Stimulated activated naive CD8-positive, alpha-beta T cell treated with anti-CD3 and anti-CD28 coated beads, Interleukin-15, amount 100 ng/mL, for 72 hours (primary cell): ENCODE measurements at regions not wholly inside any gene's neighbourhood (a gene's known extent, or its start where the extent isn't known, plus 50 kb on each side); places are given as distances from the start of the nearest gene placed in this dataset.

ENCODE experiments used
- ATAC-seq: fragments of 150-1000 bp; cut with Tn5 transposase; 2 replicates; pipeline ENCODE4 v1.10.0; 2021; ENCODE audit warnings: mild to moderate bottlenecking, moderate library complexity
- DNase-seq, 2 donors: peaks; one replicate each; pipeline ENCODE4 v3.0.0; 2021 to 2022
- H3K27ac Mint-ChIP-seq, 2 donors: one replicate each; pipeline ENCODE4 v1.8.0; 2022; ENCODE audit warnings: mild to moderate bottlenecking in 2 of 2, mixed read lengths in 2 of 2, moderate library complexity in 2 of 2
- H3K27me3 Mint-ChIP-seq: one replicate; pipeline ENCODE4 v1.8.0; 2022; ENCODE audit warnings: mixed read lengths
- H3K4me1 Mint-ChIP-seq: one replicate; pipeline ENCODE4 v1.8.0; 2022; ENCODE audit warnings: mild to moderate bottlenecking, mixed read lengths
- H3K4me3 Mint-ChIP-seq, 2 donors: one replicate each; pipeline ENCODE4 v1.8.0; 2022; ENCODE audit warnings: mild to moderate bottlenecking in 2 of 2, mixed read lengths in 2 of 2, moderate library complexity in 1 of 2
- H3K9me3 Mint-ChIP-seq, 2 donors: one replicate each; pipeline ENCODE4 v1.8.0; 2022; ENCODE audit warnings: mixed read lengths in 2 of 2

- DNase-seq (no peak), ATAC-seq (no peak)
- H3K27me3 Mint-ChIP-seq, result no peaks in the 10 kb centered on the region
- no peak overlapping the region for H3K27ac Mint-ChIP-seq
- H3K4me3 Mint-ChIP-seq, result no peak overlapping the region
- no peaks in the 10 kb centered on the region for H3K4me1 Mint-ChIP-seq
- H3K9me3 Mint-ChIP-seq, result peaks cover 10 to 16% of the 10 kb centered on the region in 2 donors
Measured at GRCh38 chr4:160161026-160161425, 1058.1 kb downstream of the RAPGEF2 start.

- Mint-ChIP-seq H3K4me1 (no peaks in the 10 kb centered on the region), H3K27me3 (no peaks in the 10 kb centered on the region), H3K4me3 (no peak overlapping the region), H3K9me3 (peaks cover 13 to 28% of the 10 kb centered on the region in 2 donors), H3K27ac (no peak overlapping the region)
- no peak for ATAC-seq
- no peak for DNase-seq
Measured at GRCh38 chr4:160175064-160175643, 1072.3 kb downstream of the RAPGEF2 start.

DNA sequence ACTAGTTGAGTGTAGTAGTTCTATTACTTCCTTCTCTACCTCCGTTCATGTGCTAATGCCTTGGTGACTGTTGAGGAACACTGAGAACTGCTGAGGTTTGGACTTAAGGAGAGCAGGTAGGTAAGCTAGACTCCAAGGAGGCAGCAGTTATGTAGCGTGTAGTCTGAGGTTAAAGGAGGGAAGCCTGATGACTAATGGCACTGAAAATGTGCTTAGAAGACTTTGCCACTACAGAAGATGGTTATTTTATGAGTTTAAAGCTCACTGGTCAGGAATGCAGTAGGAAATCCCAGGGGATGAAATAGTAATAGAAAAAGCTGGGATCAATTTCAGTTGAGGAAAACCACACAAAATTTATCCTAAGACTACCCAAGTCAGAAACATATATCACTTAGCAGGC is 1077.3 kb downstream of the RAPGEF2 start:
- DNase-seq, result no peak
- Mint-ChIP-seq H3K9me3 (peaks cover 5 to 16% of the 10 kb centered on the region in 2 donors), H3K4me3 (no peak overlapping the region), H3K27ac (no peak overlapping the region), H3K27me3 (no peaks in the 10 kb centered on the region), H3K4me1 (no peaks in the 10 kb centered on the region)
- ATAC-seq, result no peak

DNA sequence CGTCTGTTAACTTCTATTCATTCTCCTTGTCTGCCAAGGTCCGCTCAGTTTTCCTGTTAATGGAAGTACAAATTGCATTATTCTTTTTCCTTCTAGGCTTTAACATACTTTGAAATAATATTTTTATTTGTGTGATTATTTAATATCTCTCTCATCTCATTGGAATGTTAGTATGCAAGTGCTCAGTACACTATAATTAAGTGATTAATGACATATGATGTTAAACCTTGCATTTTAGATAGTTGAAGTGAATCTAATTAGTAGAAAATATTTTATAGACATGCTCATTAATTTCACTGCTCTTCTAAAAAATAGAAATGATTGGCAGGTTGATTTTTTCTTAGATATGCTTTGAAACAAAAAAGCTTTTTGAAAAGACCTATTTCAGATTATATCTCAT is 1079.8 kb downstream of the RAPGEF2 start:
- DNase-seq (no peak), ATAC-seq (no peak)
- Mint-ChIP-seq H3K27me3 (no peaks in the 10 kb centered on the region), H3K4me1 (no peaks in the 10 kb centered on the region), H3K9me3 (peaks cover 6 to 15% of the 10 kb centered on the region in 2 donors), H3K4me3 (no peak overlapping the region), H3K27ac (no peak overlapping the region)

GRCh38 chr4:160184884-160185283 is 1082.0 kb downstream of the RAPGEF2 start:
- DNase-seq (no peak), ATAC-seq (no peak)
- H3K27ac Mint-ChIP-seq, result no peak overlapping the region
- no peaks in the 10 kb centered on the region for H3K4me1 Mint-ChIP-seq
- peaks cover 10 to 18% of the 10 kb centered on the region in 2 donors for H3K9me3 Mint-ChIP-seq
- H3K4me3 Mint-ChIP-seq, result no peak overlapping the region
- no peaks in the 10 kb centered on the region for H3K27me3 Mint-ChIP-seq

- Mint-ChIP-seq H3K4me3 (no peak overlapping the region), H3K9me3 (no peaks in the 10 kb centered on the region), H3K27ac (no peak overlapping the region), H3K4me1 (no peaks in the 10 kb centered on the region), H3K27me3 (no peaks in the 10 kb centered on the region)
- DNase-seq (no peak), ATAC-seq (no peak)
Measured at GRCh38 chr4:160193787-160194186, 1090.9 kb downstream of the RAPGEF2 start.

DNA sequence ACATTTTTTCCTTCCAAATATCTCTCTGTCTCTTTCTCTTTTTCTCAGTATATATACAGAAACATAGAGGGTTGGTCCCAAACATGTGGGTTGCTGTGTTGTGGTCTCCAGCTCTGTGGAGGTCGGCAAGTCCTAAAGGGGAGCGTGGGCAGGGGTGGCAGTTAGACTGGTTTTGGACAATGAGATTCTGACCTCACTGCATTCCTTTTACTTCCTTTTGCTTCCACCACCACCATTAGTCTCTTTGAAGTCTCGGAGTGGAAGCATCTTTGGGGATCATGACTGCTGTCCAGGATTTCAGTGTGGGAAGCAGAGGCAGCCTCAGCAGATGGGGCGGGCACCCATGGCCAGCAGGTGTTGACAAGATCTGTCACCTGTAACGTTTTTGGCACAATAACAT is 1091.8 kb downstream of the RAPGEF2 start:
- DNase-seq, result no peak
- H3K4me1 Mint-ChIP-seq, result no peaks in the 10 kb centered on the region
- no peak for ATAC-seq
- no peak overlapping the region for H3K4me3 Mint-ChIP-seq
- H3K27me3 Mint-ChIP-seq, result no peaks in the 10 kb centered on the region
- peaks cover 0 to 9% of the 10 kb centered on the region in 2 donors for H3K9me3 Mint-ChIP-seq
- H3K27ac Mint-ChIP-seq, result no peak overlapping the region

DNA sequence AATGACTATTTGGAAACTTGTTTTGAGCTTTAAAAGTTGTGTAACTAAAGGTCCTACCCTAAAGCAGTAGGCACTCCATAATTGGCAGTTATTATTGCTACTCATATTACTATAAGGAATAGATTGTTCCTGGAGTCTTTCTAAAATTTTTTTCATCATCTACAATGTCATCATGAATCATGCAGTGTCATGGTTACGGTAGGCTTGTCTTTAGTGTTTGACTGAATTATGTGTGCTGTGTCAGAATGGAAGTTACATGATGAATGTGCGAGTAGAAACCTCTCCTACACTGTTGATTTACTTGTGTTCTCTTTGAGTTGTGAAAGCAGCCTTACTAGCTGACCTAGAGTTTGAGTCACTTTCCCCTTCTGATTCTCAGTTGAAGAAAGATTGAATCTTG is 1099.9 kb downstream of the RAPGEF2 start:
- Mint-ChIP-seq H3K27ac (no peak overlapping the region), H3K4me1 (no peaks in the 10 kb centered on the region), H3K4me3 (no peak overlapping the region), H3K27me3 (no peaks in the 10 kb centered on the region), H3K9me3 (peaks cover 16 to 17% of the 10 kb centered on the region in 2 donors)
- ATAC-seq, result no peak
- DNase-seq, result no peak

DNA sequence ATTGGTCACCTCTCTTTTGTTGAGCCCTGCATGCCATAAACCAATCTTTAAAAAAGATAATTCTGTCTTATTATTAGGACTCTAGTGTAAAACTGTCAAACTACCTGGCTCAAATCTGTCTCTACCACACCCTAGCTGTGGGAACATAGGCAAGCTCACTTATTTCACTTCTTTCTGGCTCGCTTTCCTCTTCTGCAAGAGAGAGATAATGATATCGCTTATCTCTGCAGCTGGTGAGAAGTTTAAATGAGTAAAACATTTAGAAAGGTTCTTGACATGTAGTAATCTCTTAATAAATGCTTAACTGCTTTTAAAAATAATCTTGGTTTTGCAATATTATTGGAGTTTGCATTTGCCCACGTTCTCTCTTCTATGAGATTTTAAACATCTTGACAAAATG is 1109.2 kb downstream of the RAPGEF2 start:
- Mint-ChIP-seq H3K27ac (no peak overlapping the region), H3K9me3 (peaks cover 6 to 7% of the 10 kb centered on the region in 2 donors), H3K4me1 (no peaks in the 10 kb centered on the region), H3K4me3 (no peak overlapping the region), H3K27me3 (no peaks in the 10 kb centered on the region)
- ATAC-seq, result no peak
- DNase-seq, result no peak

DNA sequence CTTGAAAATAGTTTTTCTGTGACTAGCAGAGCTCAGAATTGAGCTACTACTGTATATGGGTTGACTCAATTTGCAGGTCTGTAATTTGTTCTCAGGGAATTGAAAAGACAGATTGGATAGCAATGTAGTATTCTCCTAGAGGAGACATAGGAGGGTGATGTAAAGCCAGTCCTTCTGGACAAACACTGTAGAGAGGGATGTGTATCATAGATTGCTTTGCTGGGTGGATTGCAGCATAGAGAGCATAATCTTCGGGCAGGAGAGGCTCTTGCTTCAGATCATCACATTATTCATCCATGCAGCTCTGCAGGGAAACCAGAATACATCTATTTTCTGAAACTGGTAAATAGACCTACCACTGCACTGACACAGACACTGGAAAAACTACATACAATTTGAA is 1110.5 kb downstream of the RAPGEF2 start:
- DNase-seq (no peak), ATAC-seq (no peak)
- peaks cover 8 to 13% of the 10 kb centered on the region in 2 donors for H3K9me3 Mint-ChIP-seq
- no peak overlapping the region for H3K4me3 Mint-ChIP-seq
- no peaks in the 10 kb centered on the region for H3K4me1 Mint-ChIP-seq
- no peaks in the 10 kb centered on the region for H3K27me3 Mint-ChIP-seq
- no peak overlapping the region for H3K27ac Mint-ChIP-seq

DNA sequence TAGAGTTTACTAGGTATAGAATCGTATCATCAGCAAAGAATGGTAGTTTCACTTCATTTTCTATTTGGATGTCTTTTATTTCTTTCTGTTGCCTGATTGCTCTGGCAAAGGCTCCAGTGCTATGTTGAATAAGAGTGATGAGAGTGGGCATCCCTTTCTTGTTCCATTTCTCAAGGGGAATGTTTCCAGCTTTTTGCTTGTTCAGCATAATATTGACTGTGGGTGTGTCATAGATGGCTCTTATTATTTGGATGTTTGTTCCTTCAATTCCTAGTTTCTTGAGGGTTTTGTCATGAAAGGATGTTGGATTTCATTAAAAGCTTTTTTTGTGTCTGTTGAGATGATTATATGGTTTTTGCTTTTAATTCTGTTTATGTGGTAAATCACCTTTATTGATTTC is 1114.5 kb downstream of the RAPGEF2 start:
- no peak overlapping the region for H3K27ac Mint-ChIP-seq
- no peaks in the 10 kb centered on the region for H3K4me1 Mint-ChIP-seq
- no peak overlapping the region for H3K4me3 Mint-ChIP-seq
- no peak for ATAC-seq
- DNase-seq, result no peak
- H3K27me3 Mint-ChIP-seq, result no peaks in the 10 kb centered on the region
- H3K9me3 Mint-ChIP-seq, result peaks cover 17 to 22% of the 10 kb centered on the region in 2 donors

DNA sequence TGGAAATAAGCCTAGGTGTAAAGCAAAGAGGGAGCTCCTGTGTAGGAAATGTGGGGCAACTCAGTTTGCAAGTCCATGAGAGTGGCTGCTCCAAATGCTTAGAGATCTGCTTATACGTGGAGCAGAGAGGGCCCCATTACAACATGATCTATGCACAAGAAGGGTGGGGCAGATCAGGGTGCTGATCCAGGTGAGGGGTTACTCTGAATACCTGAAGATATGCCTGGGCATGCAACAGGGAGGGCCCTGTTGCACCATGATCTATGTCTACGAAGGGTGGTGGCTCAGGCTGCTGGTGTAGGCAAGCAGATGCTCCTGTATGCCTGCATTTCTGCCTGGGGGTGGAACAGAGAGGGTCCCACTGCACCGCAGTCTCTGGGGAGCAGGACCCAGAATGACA is 1121.2 kb downstream of the RAPGEF2 start:
- Mint-ChIP-seq H3K9me3 (peaks cover 6 to 24% of the 10 kb centered on the region in 2 donors), H3K27me3 (no peaks in the 10 kb centered on the region), H3K27ac (no peak overlapping the region), H3K4me3 (no peak overlapping the region), H3K4me1 (no peaks in the 10 kb centered on the region)
- ATAC-seq (no peak), DNase-seq (no peak)

DNA sequence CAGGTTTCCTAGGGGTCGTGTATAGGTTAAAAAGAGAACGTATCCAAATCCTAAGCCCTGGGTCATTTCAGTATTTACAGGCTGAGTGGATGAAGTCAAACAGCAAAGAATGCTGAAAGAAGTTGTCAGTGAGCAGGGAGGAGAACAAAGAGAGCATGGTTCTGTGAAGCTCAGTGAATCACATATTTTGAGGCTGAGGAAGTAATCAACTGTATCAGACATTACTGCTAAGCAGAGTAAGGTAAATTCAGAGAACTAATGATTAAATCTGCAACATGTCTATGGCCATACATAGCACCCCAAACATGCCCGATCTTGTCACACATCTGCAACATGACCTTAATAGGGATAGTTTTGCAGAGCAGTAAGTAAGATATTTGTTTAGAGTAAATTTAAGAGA is 1130.3 kb downstream of the RAPGEF2 start:
- Mint-ChIP-seq H3K4me1 (no peaks in the 10 kb centered on the region), H3K4me3 (no peak overlapping the region), H3K9me3 (peaks cover 0 to 6% of the 10 kb centered on the region in 2 donors), H3K27ac (no peak overlapping the region), H3K27me3 (no peaks in the 10 kb centered on the region)
- DNase-seq (no peak), ATAC-seq (no peak)

GRCh38 chr4:160235285-160235684 is 1132.4 kb downstream of the RAPGEF2 start:
- ATAC-seq, result no peak
- no peak for DNase-seq
- H3K27me3 Mint-ChIP-seq, result no peaks in the 10 kb centered on the region
- H3K9me3 Mint-ChIP-seq, result peaks cover 0 to 8% of the 10 kb centered on the region in 2 donors
- H3K27ac Mint-ChIP-seq, result no peak overlapping the region
- H3K4me3 Mint-ChIP-seq, result no peak overlapping the region
- H3K4me1 Mint-ChIP-seq, result no peaks in the 10 kb centered on the region

DNA sequence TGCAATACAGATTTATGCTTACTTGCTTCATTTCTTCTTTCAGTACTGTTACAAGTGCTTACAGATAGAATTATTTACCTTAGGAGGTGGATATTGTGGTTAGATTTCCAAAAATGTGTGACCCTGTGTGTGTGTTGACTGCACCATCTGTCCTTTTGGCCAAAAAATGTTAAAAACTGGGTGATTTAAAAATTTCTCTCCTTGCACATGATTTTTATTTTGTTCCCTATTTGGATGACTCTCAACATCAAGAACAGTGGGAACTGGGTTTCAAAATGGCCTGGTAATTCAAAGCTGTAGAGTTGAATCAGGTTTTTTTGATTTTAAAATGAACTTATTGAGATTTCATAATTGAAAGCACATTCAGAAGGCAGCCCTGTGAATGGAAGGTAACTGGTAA is 1132.9 kb downstream of the RAPGEF2 start:
- Mint-ChIP-seq H3K9me3 (peaks cover 0 to 10% of the 10 kb centered on the region in 2 donors), H3K27me3 (no peaks in the 10 kb centered on the region), H3K4me3 (no peak overlapping the region), H3K27ac (no peak overlapping the region), H3K4me1 (no peaks in the 10 kb centered on the region)
- no peak for ATAC-seq
- DNase-seq, result no peak

DNA sequence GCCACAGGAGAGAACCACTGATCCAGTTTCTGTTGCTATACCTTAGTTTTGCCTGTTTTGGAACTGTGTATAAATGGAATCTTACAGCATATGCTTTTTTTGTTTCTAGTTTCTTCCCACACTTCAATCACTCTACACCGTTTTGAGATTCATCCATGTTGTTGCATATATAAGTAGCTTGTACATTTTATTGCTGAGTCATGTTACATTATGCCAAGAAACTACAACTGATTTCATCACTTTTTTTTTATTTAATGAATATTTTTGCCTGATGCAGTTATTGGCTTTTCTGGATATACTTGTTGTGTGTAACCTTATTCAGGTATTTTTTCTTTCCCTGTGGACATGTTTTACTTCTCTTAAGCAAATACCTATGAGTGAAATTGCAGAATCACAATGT is 1135.9 kb downstream of the RAPGEF2 start:
- DNase-seq (no peak), ATAC-seq (no peak)
- H3K27me3 Mint-ChIP-seq, result no peaks in the 10 kb centered on the region
- H3K4me1 Mint-ChIP-seq, result no peaks in the 10 kb centered on the region
- H3K4me3 Mint-ChIP-seq, result no peak overlapping the region
- H3K27ac Mint-ChIP-seq, result no peak overlapping the region
- H3K9me3 Mint-ChIP-seq, result peaks cover 0 to 14% of the 10 kb centered on the region in 2 donors

DNA sequence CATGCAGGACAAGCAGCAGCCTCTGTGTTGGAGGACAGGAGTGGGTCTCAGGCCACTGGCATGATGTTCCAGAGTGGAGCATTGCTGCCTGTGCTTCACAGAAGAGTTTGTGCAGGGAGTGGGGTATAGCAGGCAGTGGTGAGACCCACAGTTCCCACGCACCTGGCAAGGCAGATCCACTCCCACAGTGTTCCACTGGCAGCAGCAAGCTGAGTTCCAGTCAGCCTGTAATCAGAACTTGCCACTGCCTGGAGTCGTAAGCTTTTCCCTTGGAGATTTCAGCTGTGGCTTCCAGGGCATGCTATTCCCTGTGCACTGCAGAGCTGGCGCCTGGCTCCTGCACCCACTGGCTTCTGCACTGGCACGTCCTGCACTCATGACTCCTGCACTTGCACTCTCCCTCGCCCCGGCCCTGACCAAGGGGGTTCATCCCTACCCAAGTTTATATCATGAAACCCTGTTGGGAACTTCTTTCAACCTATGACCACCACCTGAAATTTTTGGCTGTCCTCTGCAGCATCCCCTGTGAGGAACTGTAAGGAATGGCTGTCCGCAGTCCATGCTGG is 1144.3 kb downstream of the RAPGEF2 start:
- DNase-seq, result no peak
- H3K27ac Mint-ChIP-seq, result no peak overlapping the region
- no peak overlapping the region for H3K4me3 Mint-ChIP-seq
- no peaks in the 10 kb centered on the region for H3K27me3 Mint-ChIP-seq
- H3K4me1 Mint-ChIP-seq, result no peaks in the 10 kb centered on the region
- peak; percentile 18 for ATAC-seq
- peaks cover 17 to 18% of the 10 kb centered on the region in 2 donors for H3K9me3 Mint-ChIP-seq
